Epithelial cell of proximal tubule (primary cell): ENCODE measurements at regions not wholly inside any gene's neighbourhood (a gene's known extent, or its start where the extent isn't known, plus 50 kb on each side); places are given as distances from the start of the nearest gene placed in this dataset.

Experiments used
- DNase-seq: peaks from one replicate; pipeline ENCODE4 v3.0.0-alpha.2; 2011; ENCODE audit warnings: low read depth
- H3K4me3 ChIP-seq: 2 replicates; pipeline ENCODE4 v1.5.1; 2011; ENCODE audit warnings: low read depth, mild to moderate bottlenecking, low read length
- TF ChIP-seq, protein P1 (sequence below): conservative IDR thresholded peaks from 2 replicates; pipeline ENCODE4 v1.5.1; 2012; ENCODE audit warnings: low read depth, mild to moderate bottlenecking, low read length

DNA sequence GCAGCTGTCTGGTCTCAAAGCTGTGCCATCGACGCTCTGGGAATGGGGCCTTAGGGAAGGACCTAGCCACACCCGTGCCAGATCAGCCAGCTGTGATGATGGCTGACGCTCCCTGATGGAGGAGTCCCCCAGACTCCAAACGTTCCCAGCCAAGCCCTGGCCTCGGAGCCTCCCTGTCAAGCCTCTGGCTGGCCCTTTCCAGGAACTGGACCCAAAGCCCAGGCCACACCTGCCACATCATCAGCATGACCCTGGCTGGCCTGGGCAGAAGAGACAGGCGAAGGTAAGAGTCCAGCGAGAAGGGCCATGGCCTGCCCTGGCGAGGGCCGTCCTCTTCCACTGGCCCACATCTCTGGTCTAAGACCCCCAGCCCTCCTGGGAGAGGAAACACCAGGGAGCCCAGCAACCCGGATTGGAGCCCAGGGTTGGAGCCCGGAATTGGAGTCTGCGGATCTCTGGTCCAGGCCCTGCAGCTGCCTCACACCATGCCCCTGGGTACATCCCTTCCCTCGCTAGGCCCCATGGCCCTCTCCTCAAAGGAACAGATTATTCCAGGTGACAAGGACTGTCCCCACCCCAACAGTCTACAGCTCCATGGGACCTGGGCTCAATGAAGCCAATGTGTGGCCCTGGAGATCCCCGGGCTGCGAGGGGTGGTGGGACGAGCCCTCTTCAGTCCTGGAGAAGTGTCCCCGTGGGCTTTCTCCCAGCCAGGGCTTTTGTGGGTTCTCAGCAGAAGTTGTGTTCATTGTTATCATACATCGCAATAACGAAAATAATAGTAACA is 105.1 kb upstream of the TNRC6C start:
- DNase-seq, result no peak
- no peak overlapping the region for H3K4me3 ChIP-seq
- TF ChIP-seq, protein P1, sequence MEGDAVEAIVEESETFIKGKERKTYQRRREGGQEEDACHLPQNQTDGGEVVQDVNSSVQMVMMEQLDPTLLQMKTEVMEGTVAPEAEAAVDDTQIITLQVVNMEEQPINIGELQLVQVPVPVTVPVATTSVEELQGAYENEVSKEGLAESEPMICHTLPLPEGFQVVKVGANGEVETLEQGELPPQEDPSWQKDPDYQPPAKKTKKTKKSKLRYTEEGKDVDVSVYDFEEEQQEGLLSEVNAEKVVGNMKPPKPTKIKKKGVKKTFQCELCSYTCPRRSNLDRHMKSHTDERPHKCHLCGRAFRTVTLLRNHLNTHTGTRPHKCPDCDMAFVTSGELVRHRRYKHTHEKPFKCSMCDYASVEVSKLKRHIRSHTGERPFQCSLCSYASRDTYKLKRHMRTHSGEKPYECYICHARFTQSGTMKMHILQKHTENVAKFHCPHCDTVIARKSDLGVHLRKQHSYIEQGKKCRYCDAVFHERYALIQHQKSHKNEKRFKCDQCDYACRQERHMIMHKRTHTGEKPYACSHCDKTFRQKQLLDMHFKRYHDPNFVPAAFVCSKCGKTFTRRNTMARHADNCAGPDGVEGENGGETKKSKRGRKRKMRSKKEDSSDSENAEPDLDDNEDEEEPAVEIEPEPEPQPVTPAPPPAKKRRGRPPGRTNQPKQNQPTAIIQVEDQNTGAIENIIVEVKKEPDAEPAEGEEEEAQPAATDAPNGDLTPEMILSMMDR, result no peak

DNA sequence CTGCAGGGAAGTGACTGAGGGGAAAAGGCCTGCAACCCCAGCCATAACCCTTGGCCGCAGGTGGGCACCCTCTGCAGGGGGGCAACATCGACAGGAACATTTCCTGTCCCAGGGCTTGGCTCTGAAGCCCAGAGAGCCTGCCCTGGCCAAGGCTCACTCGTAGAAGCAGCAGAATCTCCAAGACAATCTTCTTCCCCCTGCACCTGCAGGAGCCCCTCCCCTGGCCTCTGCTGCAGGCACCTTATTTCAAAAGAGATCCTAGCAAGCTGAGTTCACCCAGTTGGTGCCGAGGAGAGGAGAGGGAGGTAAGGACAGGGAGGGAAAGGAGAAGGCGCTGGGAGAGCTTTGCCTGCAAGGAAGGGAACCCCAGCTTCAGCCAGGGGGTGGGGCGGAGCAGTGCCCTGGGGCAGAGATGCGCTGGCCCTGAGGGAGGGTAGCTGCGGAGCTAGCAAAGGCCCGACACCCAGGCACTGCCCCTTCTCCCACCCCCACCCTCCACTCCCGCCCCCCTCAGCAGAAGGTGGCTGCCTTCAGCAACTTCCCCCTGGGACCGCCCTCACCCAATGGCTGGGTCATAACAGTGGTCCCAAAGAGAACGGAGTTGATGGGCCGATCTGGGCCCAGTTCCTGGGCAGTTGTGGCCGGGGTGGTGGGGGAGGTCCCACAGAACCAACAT is 104.3 kb upstream of the TNRC6C start:
- H3K4me3 ChIP-seq, result no peak overlapping the region
- DNase-seq, result no peak
- TF ChIP-seq, protein P1, result no peak

DNA sequence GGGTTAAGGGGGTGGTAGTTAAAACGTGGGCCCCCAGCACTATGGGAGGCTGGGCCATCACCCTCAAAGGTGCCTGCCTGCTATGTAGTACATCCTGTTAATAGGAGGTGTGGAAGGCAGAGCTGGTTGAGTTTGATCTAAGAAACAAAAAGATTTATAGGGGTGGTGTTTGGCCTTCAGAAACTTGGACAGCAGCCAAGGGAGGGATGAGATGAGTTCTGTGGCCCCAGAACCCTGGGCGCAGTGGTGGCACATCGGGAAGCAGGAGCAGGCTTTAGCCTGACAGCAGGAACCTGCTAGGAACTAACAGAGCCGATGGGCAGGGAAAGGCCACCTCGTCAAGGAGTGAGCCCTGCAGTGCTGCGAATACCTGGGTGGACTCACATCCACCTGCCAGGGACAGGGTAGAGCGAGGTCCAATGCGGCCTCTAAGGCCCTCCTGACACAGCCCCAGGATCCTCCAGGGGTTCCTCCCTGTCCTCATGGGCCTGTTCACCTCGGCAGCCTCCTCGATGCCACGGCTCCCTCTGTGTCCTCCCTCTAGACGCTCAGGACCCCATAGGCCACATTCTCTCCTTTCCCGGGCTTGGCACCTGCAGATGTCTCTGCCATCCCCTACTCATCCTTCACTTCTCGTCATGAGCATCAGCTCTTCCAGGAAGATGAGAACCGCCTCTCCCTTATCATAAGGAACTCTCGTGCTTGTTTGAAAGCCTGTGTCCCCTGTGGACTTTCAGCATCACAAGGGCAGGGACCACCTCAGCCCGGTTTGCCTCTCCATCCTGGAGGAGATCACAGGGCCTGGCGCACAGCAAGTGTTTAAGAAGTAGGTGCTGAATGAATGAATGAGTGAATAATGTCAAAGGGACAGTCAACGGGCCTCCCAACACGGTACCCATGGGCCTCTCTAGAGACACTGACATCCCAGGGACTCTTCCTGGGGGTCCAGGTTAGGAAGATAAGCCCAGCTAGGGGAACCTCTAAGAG is 103.5 kb upstream of the TNRC6C start:
- TF ChIP-seq, protein P1, result no peak
- H3K4me3 ChIP-seq, result no peak overlapping the region
- DNase-seq, result no peak

DNA sequence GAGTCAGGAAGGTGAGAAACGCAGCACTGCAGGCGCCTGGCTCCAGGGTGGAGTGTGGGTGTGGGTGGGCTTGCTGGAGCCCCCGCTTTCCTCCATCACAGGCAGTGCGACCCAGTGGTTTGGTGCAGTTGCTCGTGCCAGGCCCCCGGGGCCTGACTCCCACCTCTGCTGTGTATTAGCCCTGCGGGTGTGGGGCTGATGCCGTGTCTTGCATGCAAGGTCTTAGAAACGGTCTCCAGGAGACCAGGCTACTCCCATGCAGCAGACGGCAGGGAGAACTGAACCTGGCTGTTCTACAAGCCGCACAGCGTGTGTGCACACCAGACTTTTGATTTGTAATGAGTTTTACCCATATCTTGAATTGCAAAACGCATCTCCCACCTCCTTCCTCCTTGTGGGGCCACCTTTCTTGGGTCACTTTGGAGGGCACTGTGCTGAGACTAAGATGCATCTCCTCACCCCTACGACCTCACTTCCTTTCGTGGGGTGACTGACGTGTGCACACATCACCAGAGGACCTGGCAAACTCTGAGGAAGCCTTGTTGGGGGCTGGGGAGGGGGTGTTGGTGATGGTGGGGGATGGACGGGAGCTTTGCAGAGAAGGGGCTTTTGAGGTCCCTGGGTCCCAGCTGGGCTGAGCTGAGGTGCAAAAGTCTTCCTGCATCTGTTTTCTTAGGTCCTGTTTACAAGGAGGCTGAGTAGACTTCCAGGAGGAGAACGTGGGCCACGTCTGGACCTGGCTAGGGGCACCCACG is 101.8 kb upstream of the TNRC6C start:
- no peak overlapping the region for H3K4me3 ChIP-seq
- TF ChIP-seq, protein P1, result no peak
- no peak for DNase-seq

DNA sequence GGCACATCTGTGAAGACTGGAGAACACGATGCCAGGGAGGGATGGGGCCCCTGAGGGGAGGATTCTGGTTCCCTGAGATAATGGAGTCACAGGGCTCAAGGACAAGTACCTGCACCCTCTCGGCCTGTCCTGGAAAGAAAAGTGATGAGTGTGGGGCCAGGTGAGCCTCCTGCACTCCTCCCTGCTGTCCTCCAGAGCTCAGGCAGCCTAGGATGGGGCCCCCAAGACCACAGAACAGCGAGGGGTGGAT is 101.3 kb upstream of the TNRC6C start:
- no peak for DNase-seq
- TF ChIP-seq, protein P1, result no peak
- no peak overlapping the region for H3K4me3 ChIP-seq

DNA sequence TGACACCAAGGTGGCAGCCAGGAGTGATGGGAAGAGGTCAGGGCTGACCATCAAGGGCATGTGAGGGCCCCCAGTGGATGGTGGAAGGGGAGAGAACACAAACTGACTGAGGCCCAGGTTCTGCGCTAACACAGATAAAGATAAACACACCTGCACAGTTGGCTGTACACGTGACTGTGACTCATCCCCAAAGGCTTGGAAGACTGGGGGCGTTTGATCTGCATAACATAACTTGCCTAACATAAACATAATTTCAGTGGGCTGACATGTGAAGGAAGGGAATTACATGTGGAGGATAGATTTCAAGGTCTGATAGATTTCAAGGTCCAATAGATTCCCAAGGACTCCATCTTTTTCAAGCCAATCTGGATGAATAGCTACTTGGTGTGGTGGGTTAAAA is 100.9 kb upstream of the TNRC6C start:
- no peak for DNase-seq
- TF ChIP-seq, protein P1, result no peak
- no peak overlapping the region for H3K4me3 ChIP-seq
